HepG2 (cell line): ENCODE measurements at regions not wholly inside any gene's neighbourhood (a gene's known extent, or its start where the extent isn't known, plus 50 kb on each side); places are given as distances from the start of the nearest gene placed in this dataset.

Experiments
- REST ChIP-seq, 2 experiments: IDR thresholded peaks; 2 replicates each; pipeline ENCODE4 v1.6.1; 2011 to 2012; ENCODE audit warnings: low read length in 2 of 2, borderline replicate concordance in 1 of 2, low read depth in 1 of 2, mild to moderate bottlenecking in 1 of 2, moderate library complexity in 1 of 2
- RXRB ChIP-seq: IDR thresholded peaks from 2 replicates; pipeline ENCODE4 v1.6.1; 2016; ENCODE audit warnings: borderline replicate concordance, missing genetic modification reagents, missing compliant biosample characterization
- ZNF576 ChIP-seq: sonication (generic); formaldehyde crosslinking; IDR thresholded peaks from 2 replicates; pipeline ENCODE4 v1.4.0; 2020; ENCODE audit warnings: mild to moderate bottlenecking, missing genetic modification reagents
- ZSCAN21 ChIP-seq: sonication (generic); formaldehyde crosslinking; IDR thresholded peaks from 2 replicates; pipeline ENCODE4 v1.8.0; 2022; ENCODE audit warnings: mild to moderate bottlenecking, missing genetic modification reagents, moderate library complexity, borderline replicate concordance
- TF ChIP-seq, protein P1 (sequence below): sonication (generic); formaldehyde crosslinking; IDR thresholded peaks from 2 replicates; pipeline ENCODE4 v1.4.0; 2020; ENCODE audit warnings: missing genetic modification reagents, mild to moderate bottlenecking, borderline replicate concordance
- TF ChIP-seq, protein P2 (sequence below): sonication (generic); formaldehyde crosslinking; IDR thresholded peaks from 2 replicates; pipeline ENCODE4 v1.5.0; 2020; ENCODE audit warnings: mild to moderate bottlenecking, missing genetic modification reagents, moderate library complexity

GRCh38 chr11:86192519-86193257 lies 51.9 kb upstream of the EED start:
- TF ChIP-seq ZSCAN21 (CRISPR knock-in tag) (no peak), RXRB (CRISPR knock-in tag) (no peak), REST (IDR thresholded peaks at IDR 0.05; ENCODE audit: borderline replicate concordance in 1 of 2, low read depth in 1 of 2, low read length in 2 of 2) (no peak), ZNF576 (CRISPR knock-in tag) (no peak)
- TF ChIP-seq, protein P1, sequence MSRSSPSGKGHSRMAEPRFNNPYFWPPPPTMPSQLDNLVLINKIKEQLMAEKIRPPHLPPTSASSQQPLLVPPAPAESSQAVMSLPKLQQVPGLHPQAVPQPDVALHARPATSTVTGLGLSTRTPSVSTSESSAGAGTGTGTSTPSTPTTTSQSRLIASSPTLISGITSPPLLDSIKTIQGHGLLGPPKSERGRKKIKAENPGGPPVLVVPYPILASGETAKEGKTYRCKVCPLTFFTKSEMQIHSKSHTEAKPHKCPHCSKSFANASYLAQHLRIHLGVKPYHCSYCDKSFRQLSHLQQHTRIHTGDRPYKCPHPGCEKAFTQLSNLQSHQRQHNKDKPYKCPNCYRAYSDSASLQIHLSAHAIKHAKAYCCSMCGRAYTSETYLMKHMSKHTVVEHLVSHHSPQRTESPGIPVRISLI (CRISPR knock-in tag), result no peak
- TF ChIP-seq, protein P2, sequence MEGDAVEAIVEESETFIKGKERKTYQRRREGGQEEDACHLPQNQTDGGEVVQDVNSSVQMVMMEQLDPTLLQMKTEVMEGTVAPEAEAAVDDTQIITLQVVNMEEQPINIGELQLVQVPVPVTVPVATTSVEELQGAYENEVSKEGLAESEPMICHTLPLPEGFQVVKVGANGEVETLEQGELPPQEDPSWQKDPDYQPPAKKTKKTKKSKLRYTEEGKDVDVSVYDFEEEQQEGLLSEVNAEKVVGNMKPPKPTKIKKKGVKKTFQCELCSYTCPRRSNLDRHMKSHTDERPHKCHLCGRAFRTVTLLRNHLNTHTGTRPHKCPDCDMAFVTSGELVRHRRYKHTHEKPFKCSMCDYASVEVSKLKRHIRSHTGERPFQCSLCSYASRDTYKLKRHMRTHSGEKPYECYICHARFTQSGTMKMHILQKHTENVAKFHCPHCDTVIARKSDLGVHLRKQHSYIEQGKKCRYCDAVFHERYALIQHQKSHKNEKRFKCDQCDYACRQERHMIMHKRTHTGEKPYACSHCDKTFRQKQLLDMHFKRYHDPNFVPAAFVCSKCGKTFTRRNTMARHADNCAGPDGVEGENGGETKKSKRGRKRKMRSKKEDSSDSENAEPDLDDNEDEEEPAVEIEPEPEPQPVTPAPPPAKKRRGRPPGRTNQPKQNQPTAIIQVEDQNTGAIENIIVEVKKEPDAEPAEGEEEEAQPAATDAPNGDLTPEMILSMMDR (CRISPR knock-in tag), result no peak
